HG02759 (cell line): ENCODE measurements at regions not wholly inside any gene's neighbourhood (a gene's known extent, or its start where the extent isn't known, plus 50 kb on each side); places are given as distances from the start of the nearest gene placed in this dataset.
"Not testable (repeated sequence)": the region's sequence is repeated elsewhere in the genome, so short reads cannot be mapped to it uniquely, and the experiment has no call there.

Experiments used
- ATAC-seq: cut with Tn5 transposase; IDR thresholded peaks from one replicate; pipeline ENCODE4 v1.9.1; 2021; ENCODE audit warnings: mild to moderate bottlenecking, moderate library complexity; ENCODE audit not compliant: unreplicated experiment

GRCh38 chr12:59365133-59365532, 230.7 kb upstream of the SLC16A7 start:
- no peak for ATAC-seq

- ATAC-seq: peak; percentile 57
These were observed 238.0 kb upstream of the SLC16A7 start for GRCh38 chr12:59357811-59358210.

- ATAC-seq: not testable (repeated sequence)
These were observed 249.6 kb upstream of the SLC16A7 start for GRCh38 chr12:59346248-59346647.

GRCh38 chr12:59345406-59345805, 250.4 kb upstream of the SLC16A7 start:
- no peak for ATAC-seq

DNA sequence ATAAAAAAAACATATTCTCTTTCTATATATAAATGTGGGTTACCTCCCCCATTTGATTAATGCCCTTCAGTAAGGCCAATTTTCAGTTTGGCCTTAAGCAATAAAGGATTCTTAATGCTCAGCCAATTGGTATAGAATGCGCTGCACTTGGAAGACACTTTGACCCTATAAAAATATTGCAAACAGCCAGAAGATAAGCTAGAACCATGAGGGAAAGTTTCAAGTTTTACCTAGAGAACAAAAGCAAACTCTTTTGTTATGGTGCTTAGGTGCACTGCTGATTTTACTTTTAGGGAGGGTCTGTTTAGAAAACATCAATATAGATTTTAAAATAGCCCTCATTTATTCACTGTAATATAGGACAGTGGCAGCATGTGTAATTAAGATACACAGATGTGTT, 251.6 kb upstream of the SLC16A7 start:
- no peak for ATAC-seq

- ATAC-seq: no peak
These were observed 266.4 kb upstream of the SLC16A7 start for GRCh38 chr12:59329462-59329861.

- ATAC-seq: not testable (repeated sequence)
These were observed 267.3 kb upstream of the SLC16A7 start for GRCh38 chr12:59328395-59329075.

DNA sequence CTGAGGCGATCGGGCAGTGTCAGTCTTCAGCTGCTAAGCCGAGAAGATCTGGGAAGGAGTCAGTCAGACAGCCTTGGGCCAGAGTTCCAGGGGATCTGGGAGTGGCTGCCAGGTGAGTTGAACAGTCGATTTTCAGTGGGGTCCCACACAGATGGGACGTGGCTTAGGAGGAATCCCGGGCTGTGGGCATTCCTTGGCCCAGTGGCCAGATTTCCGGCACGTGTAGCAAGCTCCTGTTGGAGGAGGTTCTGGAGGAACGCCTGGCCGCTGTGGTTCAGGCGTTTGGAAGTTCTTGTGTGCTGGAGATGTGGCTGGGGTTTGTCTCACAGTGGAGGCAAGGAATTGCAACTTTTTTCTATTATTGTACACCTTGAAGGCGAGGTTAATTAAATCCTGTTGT, 269.4 kb upstream of the SLC16A7 start:
- not testable (repeated sequence) for ATAC-seq

DNA sequence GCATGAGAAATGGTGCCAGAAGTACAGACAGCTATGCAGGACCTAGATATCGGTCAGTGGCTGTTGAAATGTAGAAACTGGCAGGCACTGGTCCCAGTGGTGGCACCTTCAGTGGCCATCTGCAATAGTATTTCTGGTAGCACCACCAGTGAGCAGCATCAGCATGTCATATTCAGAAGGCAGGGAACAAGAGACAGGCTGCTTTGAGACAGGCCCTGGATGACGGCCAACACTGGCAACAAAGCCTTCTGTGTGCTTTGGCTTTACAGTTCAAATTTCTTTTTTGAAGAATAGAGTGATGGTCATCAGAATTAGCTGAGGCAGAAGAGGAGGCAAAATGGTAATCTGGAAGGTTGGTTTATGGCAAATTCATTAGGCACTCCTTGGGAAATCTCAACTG, 273.4 kb upstream of the SLC16A7 start:
- ATAC-seq: no peak

DNA sequence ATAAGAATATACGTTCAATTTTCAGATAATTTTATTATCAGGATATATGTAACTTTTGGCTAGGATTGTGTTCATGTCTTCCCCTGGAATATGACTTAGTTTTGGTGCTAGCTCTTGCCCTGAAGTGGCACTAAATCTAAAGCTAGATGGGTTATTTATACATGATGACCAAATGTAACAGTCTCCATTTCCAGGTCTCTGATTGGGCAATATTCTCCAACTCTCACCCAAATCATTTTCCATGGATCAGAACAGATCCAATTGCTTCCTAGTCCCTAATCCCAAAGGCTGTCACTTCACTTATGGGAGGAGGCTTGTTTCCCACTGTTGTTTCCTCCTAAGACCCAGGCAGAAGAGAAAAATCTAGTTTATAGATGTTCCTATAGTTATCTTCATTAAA, 274.6 kb upstream of the SLC16A7 start:
- no peak for ATAC-seq

DNA sequence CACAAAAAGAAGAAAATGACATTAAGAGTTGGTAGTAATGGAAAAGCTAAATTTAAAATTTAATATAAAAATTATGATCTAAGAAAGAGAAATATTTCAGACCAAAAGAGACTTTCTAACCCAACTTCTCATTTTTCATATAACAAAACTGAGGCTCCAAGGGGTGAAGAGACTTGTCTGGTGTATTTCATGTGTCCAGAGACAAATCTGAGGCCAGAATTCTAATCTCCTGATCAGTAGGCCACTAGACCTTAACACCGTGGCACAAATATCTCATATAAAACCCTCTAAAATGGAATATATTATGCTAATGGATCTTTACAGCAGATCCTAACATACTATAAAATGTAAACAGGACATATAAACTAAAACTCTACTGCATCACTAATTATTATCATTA, 275.7 kb upstream of the SLC16A7 start:
- ATAC-seq: no peak

DNA sequence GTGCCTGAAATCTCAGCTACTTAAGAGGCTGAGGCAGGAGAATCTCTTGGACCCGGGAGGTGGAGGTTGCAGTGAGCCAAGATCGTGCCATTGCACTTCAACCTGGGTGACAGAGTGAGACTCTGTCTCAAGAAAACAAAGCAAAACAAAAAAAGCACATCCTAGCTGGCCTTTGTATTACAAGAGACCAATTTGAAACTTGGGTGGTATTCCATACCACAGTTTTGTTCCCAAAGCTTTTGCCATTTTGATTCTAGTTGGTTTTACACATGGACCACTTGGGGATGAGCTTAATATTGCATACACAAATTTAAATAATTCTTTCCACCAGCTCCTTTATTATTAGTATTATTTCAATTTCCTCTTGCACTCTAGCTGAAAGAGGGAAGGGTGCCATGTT, 276.9 kb upstream of the SLC16A7 start:
- ATAC-seq: no peak

GRCh38 chr12:59317598-59317997, 278.2 kb upstream of the SLC16A7 start:
- no peak for ATAC-seq

GRCh38 chr12:59316938-59317337, 278.9 kb upstream of the SLC16A7 start:
- ATAC-seq: no peak

DNA sequence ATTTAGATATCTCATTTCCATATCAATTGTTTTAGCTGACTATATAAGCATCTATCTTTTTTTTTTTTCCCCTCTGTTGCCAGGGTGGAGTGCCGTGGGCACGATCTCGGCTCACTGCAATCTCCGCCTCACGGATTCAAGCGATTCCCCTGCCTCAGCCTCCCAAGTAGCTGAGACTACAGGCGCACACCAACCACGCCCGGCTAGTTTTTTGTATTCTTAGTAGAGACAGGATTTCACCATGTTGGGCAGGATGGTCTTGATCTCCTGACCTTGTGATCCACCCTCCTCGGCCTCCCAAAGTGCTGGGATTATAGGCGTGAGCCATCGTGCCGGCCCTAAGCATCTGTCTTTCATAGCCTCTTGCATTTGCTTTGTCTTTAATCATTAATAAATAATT, 279.5 kb upstream of the SLC16A7 start:
- ATAC-seq: not testable (repeated sequence)

- ATAC-seq: no peak
These were observed 281.6 kb upstream of the SLC16A7 start for GRCh38 chr12:59314209-59314608.

DNA sequence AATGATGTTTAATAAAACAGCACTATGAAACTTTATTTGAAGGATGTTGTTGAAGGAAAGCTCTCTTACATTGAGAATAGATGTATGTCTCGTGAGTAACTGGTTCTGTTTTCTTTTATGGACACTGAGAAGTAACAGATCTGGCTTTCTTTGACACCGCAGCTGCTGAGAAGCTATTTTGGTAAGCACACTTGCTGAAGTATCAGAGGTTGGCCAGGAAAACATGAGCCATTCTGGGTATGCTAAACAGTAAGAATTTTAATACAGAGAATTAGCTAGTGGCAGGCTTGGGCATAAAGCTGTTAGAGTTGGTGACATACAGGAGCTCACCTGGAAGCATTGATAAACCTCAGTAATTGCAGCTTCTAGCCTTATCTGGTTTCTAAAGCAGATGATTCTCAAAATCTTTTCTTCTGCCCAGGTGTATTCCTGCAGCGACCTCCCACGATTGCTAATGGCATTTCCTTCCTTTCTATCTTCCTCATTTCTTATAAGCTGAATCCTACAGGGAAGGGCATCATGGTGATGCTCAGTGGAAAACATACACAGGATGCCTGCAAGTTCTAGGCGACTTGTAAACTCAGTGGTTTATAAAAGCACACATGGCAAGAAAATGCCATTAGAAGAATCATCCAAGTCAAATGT, 291.6 kb upstream of the SLC16A7 start:
- ATAC-seq: no peak

GRCh38 chr12:59298296-59298695, 297.5 kb upstream of the SLC16A7 start:
- ATAC-seq: no peak

GRCh38 chr12:59294221-59294620, 301.6 kb upstream of the SLC16A7 start:
- ATAC-seq: no peak

- no peak for ATAC-seq
These were observed 312.8 kb upstream of the SLC16A7 start for GRCh38 chr12:59282999-59283398.

- ATAC-seq: not testable (repeated sequence)
These were observed 322.3 kb upstream of the SLC16A7 start for GRCh38 chr12:59273561-59273960.

DNA sequence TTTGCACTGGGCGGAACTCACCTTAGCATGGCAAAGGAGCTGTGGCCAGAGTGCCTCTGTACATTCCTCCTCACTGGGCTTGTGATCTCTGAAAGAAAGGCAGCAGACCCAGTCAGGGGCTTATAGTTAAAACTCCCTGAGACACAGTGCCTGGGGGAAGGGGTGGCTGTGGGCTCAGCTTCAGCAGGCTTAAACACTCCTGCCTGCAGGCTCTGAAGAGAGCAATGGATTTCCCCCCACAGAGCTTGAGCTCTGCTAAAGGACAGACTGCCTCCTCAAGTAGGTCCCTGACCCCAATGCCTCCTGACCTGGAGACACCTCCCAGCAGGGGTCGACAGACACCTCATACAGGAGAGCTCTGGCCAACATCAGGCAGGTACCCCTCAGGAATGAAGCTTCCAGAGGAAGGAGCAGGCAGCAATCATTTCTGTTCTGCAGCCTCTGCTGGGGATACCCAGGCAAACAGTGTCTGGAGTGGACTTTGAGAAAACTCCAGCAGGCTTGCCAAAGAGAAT, 327.5 kb upstream of the SLC16A7 start:
- no peak for ATAC-seq
